SH-SY5Y (cell line): ENCODE measurements at regions not wholly inside any gene's neighbourhood (a gene's known extent, or its start where the extent isn't known, plus 50 kb on each side); places are given as distances from the start of the nearest gene placed in this dataset.

Experiments
- GATA2 ChIP-seq: IDR thresholded peaks from 2 replicates; pipeline ENCODE4 v1.6.1; 2011; ENCODE audit warnings: mild to moderate bottlenecking, low read depth, low read length
- GATA3 ChIP-seq: IDR thresholded peaks from 2 replicates; pipeline ENCODE4 v1.6.1; 2011; ENCODE audit warnings: low read depth, mild to moderate bottlenecking, low read length, moderate library complexity

DNA sequence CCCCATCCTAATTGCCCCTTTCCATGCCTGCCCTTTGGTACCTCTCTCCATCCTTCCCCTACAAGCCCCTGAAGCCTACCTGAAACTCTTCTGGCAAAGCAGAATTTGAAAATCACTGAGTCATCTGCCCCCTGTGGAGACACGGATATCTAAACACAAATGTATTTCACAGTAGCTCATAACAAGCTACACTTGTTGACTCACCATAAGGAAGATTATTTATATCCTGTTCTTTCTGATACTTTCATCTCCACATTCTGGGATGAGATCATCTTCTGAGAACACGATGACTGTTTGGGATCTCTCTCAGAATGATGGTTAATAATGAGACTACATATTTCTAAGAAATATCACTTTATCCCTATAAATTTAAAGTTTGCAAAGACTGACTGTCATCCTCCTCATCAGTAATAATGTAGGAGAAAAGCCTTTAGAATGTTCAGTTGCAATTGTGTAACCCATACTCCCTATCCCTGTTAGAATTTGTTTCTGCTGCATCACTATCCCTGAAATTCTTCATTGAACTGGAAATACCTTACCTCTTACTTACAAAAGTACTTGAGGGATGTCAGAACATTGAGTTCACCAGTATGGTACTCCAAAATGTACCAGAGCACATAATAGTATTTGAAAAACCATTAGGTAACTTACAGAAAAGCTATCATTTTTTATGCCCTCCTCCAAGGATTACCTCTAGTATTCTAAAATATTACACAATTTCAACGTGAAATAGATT, 116.1 kb upstream of the IL12A start:
- no peak for TF ChIP-seq GATA2
- TF ChIP-seq GATA3, result no peak
